NCI-H345 treated with DMSO at 0.1 percent for 48 hours (cell line): ENCODE measurements at regions not wholly inside any gene's neighbourhood (a gene's known extent, or its start where the extent isn't known, plus 50 kb on each side); places are given as distances from the start of the nearest gene placed in this dataset.

Experiments used
- DNase-seq: peaks from one replicate; lab custom pipeline; 2025; ENCODE audit not compliant: unreplicated experiment; lab: John Stamatoyannopoulos, UW

GRCh38 chr9:20200581-20200980 is 411.7 kb upstream of the SLC24A2 start:
- DNase-seq = no peak

GRCh38 chr9:20199111-20199510 is 410.3 kb upstream of the SLC24A2 start:
- DNase-seq = no peak

GRCh38 chr9:20197976-20198685 is 409.3 kb upstream of the SLC24A2 start:
- no peak for DNase-seq

GRCh38 chr9:20191228-20191840 is 402.5 kb upstream of the SLC24A2 start:
- no peak for DNase-seq

GRCh38 chr9:20189871-20190270 is 401.0 kb upstream of the SLC24A2 start:
- DNase-seq = no peak

GRCh38 chr9:20188616-20189369 is 400.0 kb upstream of the SLC24A2 start:
- no peak for DNase-seq

- DNase-seq = no peak
Measured at GRCh38 chr9:20187318-20187717, 398.5 kb upstream of the SLC24A2 start.

GRCh38 chr9:20186823-20187222 is 398.0 kb upstream of the SLC24A2 start:
- DNase-seq = no peak

- DNase-seq = no peak
Measured at GRCh38 chr9:20186231-20186630, 397.4 kb upstream of the SLC24A2 start.

GRCh38 chr9:20184541-20184940 is 395.7 kb upstream of the SLC24A2 start:
- no peak for DNase-seq

- DNase-seq = no peak
Measured at GRCh38 chr9:20178679-20179078, 389.8 kb upstream of the SLC24A2 start.

- no peak for DNase-seq
Measured at GRCh38 chr9:20178197-20178596, 389.4 kb upstream of the SLC24A2 start.

- no peak for DNase-seq
Measured at GRCh38 chr9:20170122-20170521, 381.3 kb upstream of the SLC24A2 start.

GRCh38 chr9:20152151-20152725 is 363.4 kb upstream of the SLC24A2 start:
- no peak for DNase-seq

GRCh38 chr9:20148416-20148815 is 359.6 kb upstream of the SLC24A2 start:
- no peak for DNase-seq

GRCh38 chr9:20144197-20144596 is 355.4 kb upstream of the SLC24A2 start:
- no peak for DNase-seq

- DNase-seq = peak; percentile 14
Measured at GRCh38 chr9:20139763-20140290, 351.0 kb upstream of the SLC24A2 start.

- no peak for DNase-seq
Measured at GRCh38 chr9:20138841-20139240, 350.0 kb upstream of the SLC24A2 start.

- DNase-seq = no peak
Measured at GRCh38 chr9:20138116-20138515, 349.3 kb upstream of the SLC24A2 start.

- no peak for DNase-seq
Measured at GRCh38 chr9:20137425-20137824, 348.6 kb upstream of the SLC24A2 start.

GRCh38 chr9:20135119-20135697 is 346.4 kb upstream of the SLC24A2 start:
- no peak for DNase-seq
